DOHH2 (cell line): ENCODE measurements at regions not wholly inside any gene's neighbourhood (a gene's known extent, or its start where the extent isn't known, plus 50 kb on each side); places are given as distances from the start of the nearest gene placed in this dataset.

ENCODE experiments used
- H3F3A ChIP-seq: fragments of 200-600 bp; sonication (generic), shearing (Covaris generic); 2 replicates; pipeline ENCODE4 v1.6.0; 2016; ENCODE audit warnings: antibody characterized with exemption, mild to moderate bottlenecking; ENCODE audit not compliant: control insufficient read depth, insufficient read depth
- H3K27ac ChIP-seq: fragments of 200-600 bp; sonication (generic); 2 replicates; pipeline ENCODE4 v1.5.1; 2014; ENCODE audit warnings: low read depth, mild to moderate bottlenecking, low read length, moderate library complexity
- H3K27me3 ChIP-seq: fragments of 200-600 bp; sonication (generic); 2 replicates; pipeline ENCODE4 v1.6.1; 2014; ENCODE audit warnings: mild to moderate bottlenecking, low read length, mixed read lengths; ENCODE audit not compliant: control insufficient read depth
- H3K36me3 ChIP-seq: fragments of 200-600 bp; sonication (generic); 2 replicates; pipeline ENCODE4 v1.6.1; 2014; ENCODE audit warnings: mild to moderate bottlenecking, low read length, moderate library complexity, mixed read lengths; ENCODE audit not compliant: control insufficient read depth
- H3K4me1 ChIP-seq: fragments of 200-600 bp; sonication (generic); 2 replicates; pipeline ENCODE4 v1.6.1; 2014; ENCODE audit warnings: mild to moderate bottlenecking, low read length, mixed read lengths; ENCODE audit not compliant: control insufficient read depth
- H3K4me2 ChIP-seq: fragments of 200-600 bp; sonication (generic); 2 replicates; pipeline ENCODE4 v1.6.0; 2014; ENCODE audit warnings: mild to moderate bottlenecking, low read length, moderate library complexity
- H3K4me3 ChIP-seq: fragments of 200-600 bp; sonication (generic); 2 replicates; pipeline ENCODE4 v1.5.1; 2014; ENCODE audit warnings: mild to moderate bottlenecking, low read length, mixed read lengths
- H3K79me2 ChIP-seq: fragments of 200-600 bp; sonication (generic); 2 replicates; pipeline ENCODE4 v1.6.1; 2014; ENCODE audit warnings: mild to moderate bottlenecking, low read length, mixed read lengths; ENCODE audit not compliant: control insufficient read depth
- H3K9me2 ChIP-seq: fragments of 200-600 bp; sonication (generic); replicated peaks from 2 replicates; pipeline ENCODE4 v1.6.1; 2014; ENCODE audit warnings: mild to moderate bottlenecking, low read length, mixed read lengths; ENCODE audit not compliant: control insufficient read depth
- H3K9me3 ChIP-seq: fragments of 200-600 bp; sonication (generic); 2 replicates; pipeline ENCODE4 v1.6.1; 2014; ENCODE audit warnings: antibody characterized with exemption, low read length, mixed read lengths; ENCODE audit not compliant: control insufficient read depth, insufficient read depth
- H4K20me1 ChIP-seq: fragments of 200-600 bp; sonication (generic); 2 replicates; pipeline ENCODE4 v1.6.0; 2014; ENCODE audit warnings: low read depth, mild to moderate bottlenecking, antibody characterized with exemption, low read length, moderate library complexity; ENCODE audit not compliant: control insufficient read depth, insufficient read depth
- CTCF ChIP-seq: fragments of 200-600 bp; sonication (generic); IDR thresholded peaks from one replicate; pipeline ENCODE4 v1.5.1; 2014; ENCODE audit warnings: antibody characterized with exemption, mild to moderate bottlenecking, low read depth, low read length; ENCODE audit not compliant: poor library complexity, severe bottlenecking
- EZH2phosphoT487 ChIP-seq: fragments of 200-600 bp; sonication (generic); IDR thresholded peaks from 2 replicates; pipeline ENCODE4 v1.6.1; 2017; ENCODE audit warnings: borderline replicate concordance, mild to moderate bottlenecking, antibody characterized with exemption, low read length, moderate library complexity, mixed read lengths

- Histone ChIP-seq H3K9me2 (no peaks in the 10 kb centered on the region), H3K27ac (no peak overlapping the region), H3F3A (no peaks in the 10 kb centered on the region), H4K20me1 (no peaks in the 10 kb centered on the region), H3K4me1 (no peaks in the 10 kb centered on the region), H3K4me3 (no peak overlapping the region), H3K27me3 (no peaks in the 10 kb centered on the region), H3K79me2 (no peaks in the 10 kb centered on the region), H3K4me2 (no peak overlapping the region), H3K9me3 (no peaks in the 10 kb centered on the region), H3K36me3 (no peaks in the 10 kb centered on the region)
- TF ChIP-seq EZH2phosphoT487 (no peak), CTCF (no peak)
Measured at GRCh38 chr13:34667286-34668218, 274.5 kb upstream of the NBEA start.

DNA sequence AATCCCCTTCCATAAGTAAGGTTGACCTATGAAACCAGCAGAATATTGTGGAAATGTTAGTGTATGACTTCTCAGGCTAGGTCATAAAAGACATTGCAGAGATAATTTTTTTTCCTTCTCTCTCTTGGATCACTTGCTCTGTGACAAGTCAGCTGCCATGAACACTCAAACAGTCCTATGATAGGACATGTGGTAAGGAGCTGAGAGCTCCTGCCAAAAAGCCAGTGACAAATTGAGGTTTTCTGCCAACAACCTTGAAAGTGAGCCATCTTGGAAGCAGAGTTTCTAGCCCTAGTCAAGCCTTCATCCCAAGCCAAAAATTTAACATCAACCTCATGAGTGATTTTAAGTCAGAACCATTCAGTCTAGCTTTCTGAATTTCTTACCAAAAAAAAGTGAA is 270.9 kb upstream of the NBEA start:
- no peak overlapping the region for H3K4me3 ChIP-seq
- no peaks in the 10 kb centered on the region for H3K9me2 ChIP-seq
- H3K27me3 ChIP-seq, result no peaks in the 10 kb centered on the region
- no peak overlapping the region for H3K27ac ChIP-seq
- H3K4me1 ChIP-seq, result no peaks in the 10 kb centered on the region
- H3K36me3 ChIP-seq, result no peaks in the 10 kb centered on the region
- no peak for TF ChIP-seq CTCF
- TF ChIP-seq EZH2phosphoT487, result no peak
- H3K4me2 ChIP-seq, result no peak overlapping the region
- H3K9me3 ChIP-seq, result no peaks in the 10 kb centered on the region
- H3F3A ChIP-seq, result no peaks in the 10 kb centered on the region
- H4K20me1 ChIP-seq, result no peaks in the 10 kb centered on the region
- no peaks in the 10 kb centered on the region for H3K79me2 ChIP-seq

- Histone ChIP-seq H3K27me3 (no peaks in the 10 kb centered on the region), H4K20me1 (no peaks in the 10 kb centered on the region), H3K4me3 (no peak overlapping the region), H3F3A (no peaks in the 10 kb centered on the region), H3K4me2 (no peak overlapping the region), H3K4me1 (no peaks in the 10 kb centered on the region), H3K9me2 (no peaks in the 10 kb centered on the region), H3K9me3 (no peaks in the 10 kb centered on the region), H3K79me2 (no peaks in the 10 kb centered on the region), H3K36me3 (no peaks in the 10 kb centered on the region), H3K27ac (no peak overlapping the region)
- TF ChIP-seq CTCF (no peak), EZH2phosphoT487 (no peak)
Measured at GRCh38 chr13:34672631-34673030, 269.4 kb upstream of the NBEA start.
